ENCODE measurements at regions not wholly inside any gene's neighbourhood (a gene's known extent, or its start where the extent isn't known, plus 50 kb on each side); places are given as distances from the start of the nearest gene placed in this dataset.
A peak's percentile ranks its signal among the peaks of the same experiment; 100 is the strongest.

- no peak for ATAC-seq
- ChIA-PET CTCF (no interaction called here), RAD21 (ENCODE audit: low non-redundant PET in 1 of 2, low total read pairs in 2 of 2, uncharacterized antibody in 2 of 2, unreplicated experiment in 2 of 2) (no interaction called here), POLR2A (no interaction called here)
- no TSS peak for BruUV-seq (replicated peaks)
- Histone ChIP-seq H3K4me3 (replicated peaks in 1 of 2; ENCODE audit: low read depth in 1 of 2, low read length in 2 of 2) (no peak overlapping the region), H3K79me2 (ENCODE audit: insufficient read depth, low read length) (no peaks in the 10 kb centered on the region), H3K27ac (ENCODE audit: low read depth, low read length) (no peak overlapping the region), H3K36me3 (ENCODE audit: control insufficient read depth in 1 of 2, insufficient read depth in 2 of 2, low read length in 2 of 2) (no peaks in the 10 kb centered on the region), H4K20me1 (ENCODE audit: insufficient read depth) (no peaks in the 10 kb centered on the region), H3K27me3 (ENCODE audit: insufficient read depth, low read length) (no peaks in the 10 kb centered on the region), H3K9me2 (ENCODE audit: insufficient read depth) (no peaks in the 10 kb centered on the region), H3K9ac (ENCODE audit: low read length) (no peak overlapping the region), H3K4me2 (ENCODE audit: low read length) (no peak overlapping the region), H3K9me3 (ENCODE audit: control insufficient read depth in 1 of 2, insufficient read depth in 1 of 2, low read depth in 1 of 2, low read length in 2 of 2) (no peaks in the 10 kb centered on the region), H2AFZ (ENCODE audit: low read depth, low read length, poor library complexity, severe bottlenecking) (no peak overlapping the region), H3K4me1 (ENCODE audit: control insufficient read depth in 1 of 2, insufficient read depth in 2 of 2, low read length in 2 of 2) (no peaks in the 10 kb centered on the region)
- intact Hi-C loops (cut with micrococcal nuclease) = no loop called here
- DNase-seq (ENCODE audit: low read depth, low spot score) = no peak
- TF ChIP-seq SP1 (IDR thresholded peaks at IDR 0.05; ENCODE audit: low read depth) (no peak), ZNF274 (IDR thresholded peaks at IDR 0.05; ENCODE audit: low read depth, low read length) (no peak), ELF1 (IDR thresholded peaks at IDR 0.05; ENCODE audit: borderline replicate concordance, low read depth) (no peak), YY1 (IDR thresholded peaks at IDR 0.05; ENCODE audit: extremely low read depth, insufficient replicate concordance, low read depth, low read length) (no peak), POLR2A (IDR thresholded peaks at IDR 0.05; ENCODE audit: borderline replicate concordance, extremely low read depth, insufficient read depth, insufficient read length) (no peak), EZH2phosphoT487 (IDR thresholded peaks at IDR 0.05; ENCODE audit: borderline replicate concordance) (no peak)
- TF ChIP-seq, protein P1, sequence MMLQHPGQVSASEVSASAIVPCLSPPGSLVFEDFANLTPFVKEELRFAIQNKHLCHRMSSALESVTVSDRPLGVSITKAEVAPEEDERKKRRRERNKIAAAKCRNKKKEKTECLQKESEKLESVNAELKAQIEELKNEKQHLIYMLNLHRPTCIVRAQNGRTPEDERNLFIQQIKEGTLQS (IDR thresholded peaks at IDR 0.05) = no peak
- TF ChIP-seq, protein P2, sequence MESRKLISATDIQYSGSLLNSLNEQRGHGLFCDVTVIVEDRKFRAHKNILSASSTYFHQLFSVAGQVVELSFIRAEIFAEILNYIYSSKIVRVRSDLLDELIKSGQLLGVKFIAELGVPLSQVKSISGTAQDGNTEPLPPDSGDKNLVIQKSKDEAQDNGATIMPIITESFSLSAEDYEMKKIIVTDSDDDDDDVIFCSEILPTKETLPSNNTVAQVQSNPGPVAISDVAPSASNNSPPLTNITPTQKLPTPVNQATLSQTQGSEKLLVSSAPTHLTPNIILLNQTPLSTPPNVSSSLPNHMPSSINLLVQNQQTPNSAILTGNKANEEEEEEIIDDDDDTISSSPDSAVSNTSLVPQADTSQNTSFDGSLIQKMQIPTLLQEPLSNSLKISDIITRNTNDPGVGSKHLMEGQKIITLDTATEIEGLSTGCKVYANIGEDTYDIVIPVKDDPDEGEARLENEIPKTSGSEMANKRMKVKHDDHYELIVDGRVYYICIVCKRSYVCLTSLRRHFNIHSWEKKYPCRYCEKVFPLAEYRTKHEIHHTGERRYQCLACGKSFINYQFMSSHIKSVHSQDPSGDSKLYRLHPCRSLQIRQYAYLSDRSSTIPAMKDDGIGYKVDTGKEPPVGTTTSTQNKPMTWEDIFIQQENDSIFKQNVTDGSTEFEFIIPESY (IDR thresholded peaks at IDR 0.05; ENCODE audit: extremely low read depth, insufficient replicate concordance, low read length) = no peak
Measured at GRCh38 chr6:1110941-1111349, 201.0 kb upstream of the FOXQ1 start.

DNA sequence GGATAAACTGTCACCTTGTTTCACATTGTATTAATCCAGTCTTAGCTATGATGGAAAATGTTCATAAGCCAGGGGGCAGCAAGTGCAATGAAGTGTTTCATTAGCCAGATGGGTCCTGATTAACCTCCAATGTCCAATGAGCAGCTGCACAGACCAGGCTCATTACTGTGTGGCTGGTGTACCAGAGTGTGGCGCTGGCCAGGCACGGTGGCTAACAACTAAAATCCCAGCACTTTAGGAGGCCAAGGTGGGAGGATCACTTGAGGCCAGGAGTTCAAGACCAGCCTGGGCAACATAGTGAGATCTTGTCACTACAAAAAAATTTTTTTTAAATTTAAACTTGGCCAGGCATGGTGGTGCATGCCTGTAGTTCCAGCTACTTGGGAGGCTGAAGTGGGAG is 201.7 kb upstream of the FOXQ1 start:
- POLR2A ChIA-PET = no interaction called here
- peak; percentile 9 to 61 (median 13); a peak in 2 of 6 replicates for TF ChIP-seq CTCF (IDR thresholded peaks at IDR 0.05 in 2 of 3, conservative IDR thresholded peaks at IDR 0.05 in 1 of 3; ENCODE audit: borderline replicate concordance in 1 of 3, insufficient read depth in 1 of 3, low read depth in 2 of 3, low read length in 2 of 3)
- TF ChIP-seq POLR2A (IDR thresholded peaks at IDR 0.05; ENCODE audit: borderline replicate concordance, extremely low read depth, insufficient read depth, insufficient read length) = no peak
- no peak for TF ChIP-seq REST (IDR thresholded peaks at IDR 0.05; ENCODE audit: low read depth)
- TF ChIP-seq RAD21 (IDR thresholded peaks at IDR 0.05; ENCODE audit: low read depth) = peak; percentile 61

More for the DNA sequence above, 201.7 kb upstream of the FOXQ1 start:
- ChIA-PET RAD21 (ENCODE audit: low non-redundant PET in 1 of 2, low total read pairs in 2 of 2, uncharacterized antibody in 2 of 2, unreplicated experiment in 2 of 2) (no interaction called here), CTCF (no interaction called here)
- Histone ChIP-seq H3K36me3 (ENCODE audit: control insufficient read depth in 1 of 2, insufficient read depth in 2 of 2, low read length in 2 of 2) (no peaks in the 10 kb centered on the region), H3K4me3 (replicated peaks in 1 of 2; ENCODE audit: low read depth in 1 of 2, low read length in 2 of 2) (no peak overlapping the region), H4K20me1 (ENCODE audit: insufficient read depth) (no peaks in the 10 kb centered on the region), H3K79me2 (ENCODE audit: insufficient read depth, low read length) (no peaks in the 10 kb centered on the region), H3K4me1 (ENCODE audit: control insufficient read depth in 1 of 2, insufficient read depth in 2 of 2, low read length in 2 of 2) (no peaks in the 10 kb centered on the region), H3K9me2 (ENCODE audit: insufficient read depth) (no peaks in the 10 kb centered on the region), H3K9ac (ENCODE audit: low read length) (no peak overlapping the region), H3K9me3 (ENCODE audit: control insufficient read depth in 1 of 2, insufficient read depth in 1 of 2, low read depth in 1 of 2, low read length in 2 of 2) (no peaks in the 10 kb centered on the region), H2AFZ (ENCODE audit: low read depth, low read length, poor library complexity, severe bottlenecking) (no peak overlapping the region), H3K27ac (ENCODE audit: low read depth, low read length) (no peak overlapping the region), H3K4me2 (ENCODE audit: low read length) (no peak overlapping the region), H3K27me3 (ENCODE audit: insufficient read depth, low read length) (no peaks in the 10 kb centered on the region)
- BruUV-seq (replicated peaks) = no TSS peak
- intact Hi-C loops (cut with micrococcal nuclease) = no loop called here
- peak; percentile 22 for DNase-seq (ENCODE audit: low read depth, low spot score)
- ATAC-seq = peak; percentile 69
